RWPE2 (cell line): ENCODE measurements at regions not wholly inside any gene's neighbourhood (a gene's known extent, or its start where the extent isn't known, plus 50 kb on each side); places are given as distances from the start of the nearest gene placed in this dataset.
"Not testable (repeated sequence)": the region's sequence is repeated elsewhere in the genome, so short reads cannot be mapped to it uniquely, and the experiment has no call there.

Experiments used
- ATAC-seq: fragments of 200-7000 bp; cut with Tn5 transposase; 3 replicates; pipeline ENCODE4 v1.9.1; 2021; ENCODE audit warnings: low read depth
- DNase-seq: peaks from one replicate; pipeline ENCODE4 v3.0.0-alpha.2; 2020; ENCODE audit warnings: low spot score
- H3K27ac ChIP-seq: fragments of 450-650 bp; 2 replicates; pipeline ENCODE4 v1.5.1; 2017; ENCODE audit warnings: mild to moderate bottlenecking; ENCODE audit not compliant: poor library complexity, severe bottlenecking
- H3K27me3 ChIP-seq: fragments of 250-450 bp; sonication (Bioruptor Pico); 2 replicates; pipeline ENCODE4 v1.5.1; 2021; ENCODE audit warnings: mild to moderate bottlenecking, moderate library complexity; ENCODE audit not compliant: insufficient read depth, poor library complexity, severe bottlenecking
- H3K36me3 ChIP-seq: fragments of 250-450 bp; sonication (Bioruptor Pico); 2 replicates; pipeline ENCODE4 v1.5.1; 2020; ENCODE audit warnings: low read depth, mild to moderate bottlenecking, moderate library complexity
- H3K4me1 ChIP-seq: fragments of 250-450 bp; sonication (Bioruptor Pico); 2 replicates; pipeline ENCODE4 v1.5.1; 2021; ENCODE audit warnings: mild to moderate bottlenecking, moderate library complexity; ENCODE audit not compliant: insufficient read depth, poor library complexity, severe bottlenecking
- H3K4me3 ChIP-seq: fragments of 250-450 bp; sonication (Bioruptor Pico); 2 replicates; pipeline ENCODE4 v1.5.1; 2021; ENCODE audit warnings: mild to moderate bottlenecking, moderate library complexity; ENCODE audit not compliant: severe bottlenecking
- H3K9me3 ChIP-seq: fragments of 250-450 bp; sonication (Bioruptor Pico); 2 replicates; pipeline ENCODE4 v1.5.1; 2021; ENCODE audit warnings: mild to moderate bottlenecking, moderate library complexity; ENCODE audit not compliant: severe bottlenecking
- CTCF ChIP-seq: fragments of 450-650 bp; IDR thresholded peaks from one replicate; pipeline ENCODE4 v1.5.1; 2017; ENCODE audit warnings: mild to moderate bottlenecking, moderate library complexity; ENCODE audit not compliant: poor library complexity, severe bottlenecking

DNA sequence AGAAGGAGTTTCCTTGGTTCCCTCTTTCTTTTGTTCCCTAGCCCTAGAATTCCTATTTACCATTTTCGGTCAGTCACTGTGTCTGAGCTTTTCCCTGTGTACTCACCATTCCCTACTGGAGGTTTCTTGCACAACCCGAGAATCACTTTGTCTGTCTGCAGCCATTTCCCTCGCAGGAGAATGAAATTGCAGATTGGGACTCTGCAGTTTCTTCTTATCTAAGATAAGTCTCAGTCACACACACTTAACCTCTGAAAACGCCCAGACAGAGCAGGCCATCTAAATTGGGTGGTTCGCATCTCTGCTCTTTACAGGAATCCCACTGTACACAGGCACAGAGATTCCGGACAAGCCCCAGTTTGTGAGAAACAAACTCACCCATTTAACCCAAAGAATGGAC, 58.6 kb upstream of the CNTNAP2 start:
- DNase-seq (no peak), ATAC-seq (no peak)
- Histone ChIP-seq H3K27ac (no peak overlapping the region), H3K4me3 (no peak overlapping the region), H3K36me3 (no peaks in the 10 kb centered on the region), H3K9me3 (peaks cover 2% of the 10 kb centered on the region), H3K4me1 (no peaks in the 10 kb centered on the region), H3K27me3 (no peaks in the 10 kb centered on the region)
- no peak for TF ChIP-seq CTCF

DNA sequence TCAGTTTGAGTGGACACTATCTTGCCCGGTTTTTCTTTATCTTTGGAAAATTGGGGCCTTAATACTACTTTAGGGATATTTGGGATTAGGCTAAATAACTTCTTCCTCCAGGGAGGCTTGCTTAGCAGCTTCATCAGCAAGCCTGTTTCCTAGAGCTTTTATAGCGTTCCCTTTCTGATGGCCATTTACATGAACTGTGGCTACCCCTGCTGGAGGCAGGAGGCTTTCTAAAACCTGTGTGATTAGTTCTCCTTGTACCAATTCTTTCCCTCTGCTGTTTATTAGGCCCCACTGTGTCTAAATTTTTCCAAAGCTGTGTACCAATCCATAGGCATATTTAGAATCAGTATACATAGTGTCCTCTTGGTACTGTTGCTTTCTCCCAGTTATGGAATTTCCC, 61.7 kb upstream of the CNTNAP2 start:
- Histone ChIP-seq H3K4me3 (no peak overlapping the region), H3K27ac (no peak overlapping the region), H3K4me1 (no peaks in the 10 kb centered on the region), H3K27me3 (no peaks in the 10 kb centered on the region), H3K9me3 (peaks cover 3% of the 10 kb centered on the region), H3K36me3 (no peaks in the 10 kb centered on the region)
- no peak for TF ChIP-seq CTCF
- ATAC-seq (no peak), DNase-seq (no peak)

GRCh38 chr7:146053492-146053891, 63.1 kb upstream of the CNTNAP2 start:
- Histone ChIP-seq H3K4me3 (no peak overlapping the region), H3K36me3 (no peaks in the 10 kb centered on the region), H3K27ac (no peak overlapping the region), H3K27me3 (peaks cover 5% of the 10 kb centered on the region), H3K9me3 (peaks cover 3% of the 10 kb centered on the region), H3K4me1 (no peaks in the 10 kb centered on the region)
- ATAC-seq (no peak), DNase-seq (no peak)
- no peak for TF ChIP-seq CTCF

DNA sequence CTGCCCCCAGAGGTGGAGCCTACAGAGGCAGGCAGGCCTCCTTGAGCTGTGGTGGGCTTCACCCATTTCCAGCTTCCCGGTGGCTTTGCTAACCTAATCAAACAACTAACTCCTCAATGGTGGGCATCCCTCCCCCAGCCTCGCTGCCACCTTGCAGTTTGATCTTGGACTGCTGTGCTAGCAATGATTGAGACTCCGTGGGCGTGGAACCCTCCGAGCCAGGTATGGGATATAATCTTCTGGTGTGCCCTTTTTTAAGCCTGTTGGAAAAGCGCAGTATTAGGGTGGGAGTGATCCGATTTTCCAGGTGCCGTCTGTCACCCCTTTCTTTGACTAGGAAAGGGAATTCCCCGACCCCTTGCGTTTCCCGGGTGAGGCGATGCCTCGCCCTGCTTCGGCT, 73.3 kb upstream of the CNTNAP2 start:
- not testable (repeated sequence) for H3K4me1 ChIP-seq, H3K9me3 ChIP-seq, ATAC-seq, H3K36me3 ChIP-seq, H3K27me3 ChIP-seq, H3K27ac ChIP-seq, DNase-seq, H3K4me3 ChIP-seq

DNA sequence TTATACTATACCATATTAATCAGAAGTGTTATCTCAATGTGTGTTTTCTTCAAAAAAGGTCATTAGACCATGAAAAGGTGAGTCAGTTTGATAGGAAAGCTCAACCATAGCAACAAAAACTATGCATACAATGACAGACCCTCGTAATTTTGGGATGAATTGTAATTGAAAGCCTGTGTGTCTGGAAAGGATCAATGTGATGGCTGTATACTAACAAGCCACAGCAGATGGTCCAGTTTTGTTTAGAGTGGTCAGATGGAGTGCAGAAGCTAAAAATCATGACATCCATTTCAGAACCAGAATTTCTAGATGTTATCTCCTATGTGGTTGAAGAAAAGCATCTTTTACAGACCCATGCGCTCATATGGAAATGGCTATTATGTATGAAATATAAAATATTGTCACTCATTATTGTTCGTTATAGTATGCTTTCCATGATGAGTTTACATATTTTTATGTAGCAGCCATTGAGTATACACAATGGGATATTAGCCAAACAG, 88.3 kb upstream of the CNTNAP2 start:
- ATAC-seq (no peak), DNase-seq (no peak)
- Histone ChIP-seq H3K36me3 (no peaks in the 10 kb centered on the region), H3K4me1 (no peaks in the 10 kb centered on the region), H3K9me3 (peaks cover 3% of the 10 kb centered on the region), H3K27me3 (no peaks in the 10 kb centered on the region), H3K4me3 (no peak overlapping the region), H3K27ac (no peak overlapping the region)
- no peak for TF ChIP-seq CTCF

DNA sequence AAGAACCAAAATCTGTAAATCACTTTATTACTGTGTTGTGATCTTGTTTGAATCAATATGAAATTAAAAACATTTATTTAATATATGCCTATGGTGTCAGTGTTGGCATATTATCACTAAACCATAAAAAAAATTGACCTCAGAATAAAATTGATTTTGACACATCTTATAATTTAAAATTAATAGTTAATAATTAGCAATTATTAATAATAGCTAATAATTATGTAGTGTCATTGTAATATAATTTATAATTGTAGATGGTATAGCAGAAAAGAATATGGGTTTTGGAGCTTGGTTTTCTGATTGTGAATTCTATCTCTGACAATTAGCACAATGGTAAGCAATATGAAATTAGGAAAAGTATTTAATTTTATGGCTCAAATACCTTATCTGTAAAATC, 89.4 kb upstream of the CNTNAP2 start:
- no peaks in the 10 kb centered on the region for H3K27me3 ChIP-seq
- H3K36me3 ChIP-seq, result no peaks in the 10 kb centered on the region
- peaks cover under 1% of the 10 kb centered on the region for H3K9me3 ChIP-seq
- no peak for TF ChIP-seq CTCF
- no peak overlapping the region for H3K4me3 ChIP-seq
- no peak for DNase-seq
- no peak for ATAC-seq
- no peak overlapping the region for H3K27ac ChIP-seq
- H3K4me1 ChIP-seq, result no peaks in the 10 kb centered on the region
